ENCODE measurements at regions not wholly inside any gene's neighbourhood (a gene's known extent, or its start where the extent isn't known, plus 50 kb on each side); places are given as distances from the start of the nearest gene placed in this dataset.

DNA sequence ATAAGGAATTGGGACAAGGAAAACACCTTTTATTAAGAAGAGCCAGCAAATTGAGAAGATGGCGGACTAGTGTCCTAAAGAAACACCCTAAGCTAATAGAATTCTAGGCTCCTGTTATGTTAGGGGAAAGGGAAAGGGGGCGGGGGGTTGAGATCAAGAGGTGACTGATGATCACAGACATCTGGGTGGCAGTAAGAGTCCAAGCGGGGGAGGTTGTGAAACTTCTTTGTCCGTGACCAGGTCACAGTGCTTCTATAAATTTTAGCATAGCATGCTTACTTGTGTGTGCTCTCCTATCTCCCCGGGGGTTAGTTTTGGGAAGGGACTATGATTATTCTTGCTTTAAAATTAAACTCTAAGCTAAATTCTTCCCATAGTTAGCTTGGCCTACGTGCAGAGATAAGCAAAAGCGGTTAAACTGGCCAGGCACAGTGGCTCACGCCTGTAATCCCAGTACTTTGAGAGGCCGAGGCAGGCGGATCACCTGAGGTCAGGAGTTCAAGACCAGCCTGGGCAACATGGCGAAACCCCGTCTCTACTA lies 262.1 kb downstream of the SKIDA1 start:
- H3K4me3 Mint-ChIP-seq (ENCODE audit: unreplicated experiment) = no peak overlapping the region
- no peak overlapping the region for H3K27ac Mint-ChIP-seq (ENCODE audit: unreplicated experiment)
- no peaks in the 10 kb centered on the region for H3K9me3 Mint-ChIP-seq (ENCODE audit: low read depth)
- DNase-seq (ENCODE audit: low spot score) = no peak
- no peaks in the 10 kb centered on the region for H3K36me3 Mint-ChIP-seq (ENCODE audit: low read depth)
- peaks cover 13% of the 10 kb centered on the region for H3K4me1 Mint-ChIP-seq (ENCODE audit: low read depth)
- H3K27me3 Mint-ChIP-seq (ENCODE audit: low read depth) = no peaks in the 10 kb centered on the region
- TF ChIP-seq, protein P1, sequence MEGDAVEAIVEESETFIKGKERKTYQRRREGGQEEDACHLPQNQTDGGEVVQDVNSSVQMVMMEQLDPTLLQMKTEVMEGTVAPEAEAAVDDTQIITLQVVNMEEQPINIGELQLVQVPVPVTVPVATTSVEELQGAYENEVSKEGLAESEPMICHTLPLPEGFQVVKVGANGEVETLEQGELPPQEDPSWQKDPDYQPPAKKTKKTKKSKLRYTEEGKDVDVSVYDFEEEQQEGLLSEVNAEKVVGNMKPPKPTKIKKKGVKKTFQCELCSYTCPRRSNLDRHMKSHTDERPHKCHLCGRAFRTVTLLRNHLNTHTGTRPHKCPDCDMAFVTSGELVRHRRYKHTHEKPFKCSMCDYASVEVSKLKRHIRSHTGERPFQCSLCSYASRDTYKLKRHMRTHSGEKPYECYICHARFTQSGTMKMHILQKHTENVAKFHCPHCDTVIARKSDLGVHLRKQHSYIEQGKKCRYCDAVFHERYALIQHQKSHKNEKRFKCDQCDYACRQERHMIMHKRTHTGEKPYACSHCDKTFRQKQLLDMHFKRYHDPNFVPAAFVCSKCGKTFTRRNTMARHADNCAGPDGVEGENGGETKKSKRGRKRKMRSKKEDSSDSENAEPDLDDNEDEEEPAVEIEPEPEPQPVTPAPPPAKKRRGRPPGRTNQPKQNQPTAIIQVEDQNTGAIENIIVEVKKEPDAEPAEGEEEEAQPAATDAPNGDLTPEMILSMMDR (IDR thresholded peaks at IDR 0.05) = no peak

DNA sequence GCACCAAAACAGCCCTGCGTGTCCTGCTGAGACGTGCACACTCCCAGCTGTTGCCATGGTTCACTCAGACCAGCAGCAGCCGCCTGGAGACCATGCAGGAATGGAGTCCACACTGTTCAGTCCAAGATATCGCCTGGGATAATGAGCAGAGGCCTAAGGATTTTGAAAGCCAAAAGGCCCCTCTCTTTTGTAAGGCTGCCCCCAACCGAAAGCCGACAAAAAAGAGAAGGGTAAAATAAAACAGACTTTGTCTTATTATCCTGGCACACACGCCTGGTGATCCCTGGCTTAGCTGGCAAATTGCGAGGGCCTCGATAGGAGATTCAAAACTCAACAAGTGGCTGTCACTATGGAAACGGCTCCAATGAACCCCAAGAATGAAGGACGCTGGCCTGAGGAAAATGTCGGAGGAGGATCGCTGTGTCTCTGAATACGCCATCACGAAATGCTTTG lies 263.6 kb downstream of the SKIDA1 start:
- H3K9me3 Mint-ChIP-seq (ENCODE audit: low read depth) = no peaks in the 10 kb centered on the region
- H3K36me3 Mint-ChIP-seq (ENCODE audit: low read depth) = no peaks in the 10 kb centered on the region
- peaks cover 13% of the 10 kb centered on the region for H3K4me1 Mint-ChIP-seq (ENCODE audit: low read depth)
- no peak overlapping the region for H3K27ac Mint-ChIP-seq (ENCODE audit: unreplicated experiment)
- no peaks in the 10 kb centered on the region for H3K27me3 Mint-ChIP-seq (ENCODE audit: low read depth)
- no peak overlapping the region for H3K4me3 Mint-ChIP-seq (ENCODE audit: unreplicated experiment)
- DNase-seq (ENCODE audit: low spot score) = no peak
- TF ChIP-seq, protein P1 (IDR thresholded peaks at IDR 0.05) = no peak

DNA sequence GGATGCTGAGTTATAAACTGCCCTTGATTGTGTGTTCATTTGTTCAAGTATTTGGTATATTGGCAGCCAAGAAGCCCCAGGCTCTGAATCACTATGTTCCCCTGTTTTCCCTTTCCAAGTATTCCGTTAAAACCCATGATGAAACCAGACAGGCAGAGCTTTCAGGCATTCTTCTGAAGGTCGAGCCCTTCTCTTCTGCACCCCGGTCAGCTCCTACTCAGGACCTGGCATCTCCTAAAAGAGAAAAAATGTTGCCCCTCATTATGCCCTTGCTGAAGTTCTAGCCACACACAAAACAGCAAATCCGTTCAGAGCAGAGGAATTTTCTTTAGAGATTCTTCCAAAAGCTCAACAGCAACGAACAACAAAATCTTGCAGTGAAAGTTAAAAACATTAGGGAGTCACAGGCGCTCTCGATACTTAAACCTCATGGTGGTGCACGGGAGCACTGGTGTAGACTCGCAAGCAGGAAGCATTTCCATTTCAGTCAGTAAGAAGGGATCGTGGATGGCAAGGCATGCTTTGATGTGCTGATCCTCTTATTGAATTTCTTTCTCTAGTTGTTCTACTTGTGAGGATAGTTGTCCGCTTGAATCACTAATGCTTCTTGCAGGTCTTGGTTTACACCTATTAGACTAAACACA lies 264.9 kb downstream of the SKIDA1 start:
- no peaks in the 10 kb centered on the region for H3K36me3 Mint-ChIP-seq (ENCODE audit: low read depth)
- TF ChIP-seq, protein P1 (IDR thresholded peaks at IDR 0.05) = no peak
- no peak overlapping the region for H3K27ac Mint-ChIP-seq (ENCODE audit: unreplicated experiment)
- no peaks in the 10 kb centered on the region for H3K9me3 Mint-ChIP-seq (ENCODE audit: low read depth)
- H3K4me3 Mint-ChIP-seq (ENCODE audit: unreplicated experiment) = no peak overlapping the region
- H3K27me3 Mint-ChIP-seq (ENCODE audit: low read depth) = no peaks in the 10 kb centered on the region
- DNase-seq (ENCODE audit: low spot score) = no peak
- H3K4me1 Mint-ChIP-seq (ENCODE audit: low read depth) = peaks cover 10% of the 10 kb centered on the region

DNA sequence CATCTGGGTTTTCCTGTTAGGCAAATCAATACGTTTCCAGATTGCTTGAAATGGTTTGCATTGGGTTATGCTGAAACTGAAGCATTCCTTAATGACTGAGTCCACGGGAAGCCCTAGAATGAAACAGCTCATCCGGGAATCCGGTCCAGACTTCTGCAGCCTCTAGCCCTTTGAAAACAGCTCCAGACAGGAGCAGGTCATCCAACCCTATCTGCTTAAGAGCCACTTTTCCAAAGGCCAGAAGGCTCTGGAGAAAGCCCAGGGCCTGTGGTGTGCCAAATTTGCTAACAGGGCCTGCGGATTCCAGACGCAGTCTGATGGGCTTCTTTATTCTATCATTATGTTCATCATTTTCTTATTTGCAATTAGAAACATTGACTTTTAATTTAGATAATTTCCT lies 265.4 kb downstream of the SKIDA1 start:
- DNase-seq (ENCODE audit: low spot score) = no peak
- Mint-ChIP-seq H3K4me3 (ENCODE audit: unreplicated experiment) (no peak overlapping the region), H3K4me1 (ENCODE audit: low read depth) (peaks cover 5% of the 10 kb centered on the region), H3K36me3 (ENCODE audit: low read depth) (no peaks in the 10 kb centered on the region), H3K9me3 (ENCODE audit: low read depth) (no peaks in the 10 kb centered on the region), H3K27me3 (ENCODE audit: low read depth) (no peaks in the 10 kb centered on the region), H3K27ac (ENCODE audit: unreplicated experiment) (no peak overlapping the region)
- TF ChIP-seq, protein P1 (IDR thresholded peaks at IDR 0.05) = no peak

DNA sequence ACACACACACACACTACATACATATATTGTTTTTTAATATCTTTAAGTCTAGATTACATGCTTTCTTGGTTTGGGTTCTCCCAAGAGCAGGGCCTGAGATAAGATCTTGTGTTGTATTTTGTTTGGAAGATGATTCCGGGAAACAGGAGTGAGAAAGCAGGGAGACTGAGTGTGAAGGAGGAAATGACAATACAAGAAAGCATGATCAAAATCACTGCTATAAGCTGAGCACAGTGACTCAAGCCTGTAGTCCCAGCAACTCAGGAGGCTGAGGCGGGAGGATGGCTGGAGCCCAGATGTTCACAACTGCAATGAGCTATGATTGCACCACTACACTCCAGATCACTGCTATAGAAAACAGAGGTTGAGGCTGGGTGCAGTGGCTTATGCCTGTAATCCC lies 267.6 kb downstream of the SKIDA1 start:
- peaks cover 2% of the 10 kb centered on the region for H3K27me3 Mint-ChIP-seq (ENCODE audit: low read depth)
- H3K36me3 Mint-ChIP-seq (ENCODE audit: low read depth) = no peaks in the 10 kb centered on the region
- H3K27ac Mint-ChIP-seq (ENCODE audit: unreplicated experiment) = no peak overlapping the region
- TF ChIP-seq, protein P1 (IDR thresholded peaks at IDR 0.05) = no peak
- peaks cover 5% of the 10 kb centered on the region for H3K4me1 Mint-ChIP-seq (ENCODE audit: low read depth)
- no peaks in the 10 kb centered on the region for H3K9me3 Mint-ChIP-seq (ENCODE audit: low read depth)
- H3K4me3 Mint-ChIP-seq (ENCODE audit: unreplicated experiment) = no peak overlapping the region
- DNase-seq (ENCODE audit: low spot score) = no peak
